Coronary artery (tissue), 2 donors: ENCODE measurements at regions not wholly inside any gene's neighbourhood (a gene's known extent, or its start where the extent isn't known, plus 50 kb on each side); places are given as distances from the start of the nearest gene placed in this dataset.
"Not testable (repeated sequence)": the region's sequence is repeated elsewhere in the genome, so short reads cannot be mapped to it uniquely, and the experiment has no call there.

Experiments used
- DNase-seq: peaks from one replicate; pipeline ENCODE4 v3.0.0-alpha.2; 2017; ENCODE audit warnings: low spot score
- H3K27ac ChIP-seq, 2 donors: fragments of 200-600 bp; sonication (generic); one replicate each; pipeline ENCODE4 v1.5.1; 2016 to 2019
- H3K4me3 ChIP-seq: fragments of 200-600 bp; sonication (generic); 2 replicates; pipeline ENCODE4 v1.5.1; 2016; ENCODE audit warnings: mild to moderate bottlenecking, moderate library complexity
- CTCF ChIP-seq: fragments of 200-600 bp; sonication (generic); IDR thresholded peaks from one replicate; pipeline ENCODE4 v1.5.1; 2019; ENCODE audit warnings: antibody characterized with exemption

- TF ChIP-seq CTCF = no peak
- Histone ChIP-seq H3K27ac (no peak overlapping the region), H3K4me3 (no peak overlapping the region)
- no peak for DNase-seq
Observed at GRCh38 chr6:134394208-134394607, 76.3 kb upstream of the SGK1 start.

- H3K4me3 ChIP-seq = no peak overlapping the region
- TF ChIP-seq CTCF = no peak
- no peak overlapping the region for H3K27ac ChIP-seq
- no peak for DNase-seq
Observed at GRCh38 chr6:134391205-134391604, 73.3 kb upstream of the SGK1 start.

- H3K27ac ChIP-seq = no peak overlapping the region
- H3K4me3 ChIP-seq = no peak overlapping the region
- TF ChIP-seq CTCF = no peak
- no peak for DNase-seq
Observed at GRCh38 chr6:134389658-134390057, 71.7 kb upstream of the SGK1 start.

GRCh38 chr6:134389129-134389528 is 71.2 kb upstream of the SGK1 start:
- Histone ChIP-seq H3K4me3 (no peak overlapping the region), H3K27ac (no peak overlapping the region)
- no peak for TF ChIP-seq CTCF
- DNase-seq = no peak

GRCh38 chr6:134386482-134386881 is 68.6 kb upstream of the SGK1 start:
- H3K27ac ChIP-seq, DNase-seq, H3K4me3 ChIP-seq: not testable (repeated sequence)

GRCh38 chr6:134381959-134382358 is 64.0 kb upstream of the SGK1 start:
- Histone ChIP-seq H3K27ac (no peak overlapping the region), H3K4me3 (no peak overlapping the region)
- no peak for TF ChIP-seq CTCF
- DNase-seq = no peak

GRCh38 chr6:134379599-134379998 is 61.7 kb upstream of the SGK1 start:
- TF ChIP-seq CTCF = no peak
- H3K4me3 ChIP-seq = no peak overlapping the region
- H3K27ac ChIP-seq = no peak overlapping the region
- no peak for DNase-seq

GRCh38 chr6:134379076-134379475 is 61.2 kb upstream of the SGK1 start:
- Histone ChIP-seq H3K4me3 (no peak overlapping the region), H3K27ac (no peak overlapping the region)
- TF ChIP-seq CTCF = no peak
- no peak for DNase-seq
